ENCODE measurements at regions not wholly inside any gene's neighbourhood (a gene's known extent, or its start where the extent isn't known, plus 50 kb on each side); places are given as distances from the start of the nearest gene placed in this dataset.

- Histone ChIP-seq H3K27ac (ENCODE audit: low read depth, low read length) (no peak overlapping the region), H3K9me3 (ENCODE audit: control insufficient read depth in 1 of 2, insufficient read depth in 1 of 2, low read depth in 1 of 2, low read length in 2 of 2) (peaks cover 10% of the 10 kb centered on the region in 2 experiments; a peak in 2 of 4 replicates), H4K20me1 (ENCODE audit: insufficient read depth) (no peaks in the 10 kb centered on the region), H3K4me3 (replicated peaks in 1 of 2; ENCODE audit: low read depth in 1 of 2, low read length in 2 of 2) (no peak overlapping the region), H3K27me3 (ENCODE audit: insufficient read depth, low read length) (no peaks in the 10 kb centered on the region), H3K9me2 (ENCODE audit: insufficient read depth) (no peaks in the 10 kb centered on the region), H3K36me3 (ENCODE audit: control insufficient read depth in 1 of 2, insufficient read depth in 2 of 2, low read length in 2 of 2) (no peaks in the 10 kb centered on the region), H3K9ac (ENCODE audit: low read length) (no peak overlapping the region), H3K79me2 (ENCODE audit: insufficient read depth, low read length) (no peaks in the 10 kb centered on the region), H3K4me2 (ENCODE audit: low read length) (no peak overlapping the region), H2AFZ (ENCODE audit: low read depth, low read length, poor library complexity, severe bottlenecking) (no peak overlapping the region), H3K4me1 (ENCODE audit: control insufficient read depth in 1 of 2, insufficient read depth in 2 of 2, low read length in 2 of 2) (no peaks in the 10 kb centered on the region)
- no peak for TF ChIP-seq TCF7L2 (IDR thresholded peaks at IDR 0.05; ENCODE audit: borderline replicate concordance, extremely low read depth, insufficient read depth, insufficient read length)
- ChIA-PET POLR2A (no interaction called here), CTCF (no interaction called here), RAD21 (ENCODE audit: low non-redundant PET in 1 of 2, low total read pairs in 2 of 2, uncharacterized antibody in 2 of 2, unreplicated experiment in 2 of 2) (no interaction called here)
- BruUV-seq (replicated peaks), result no TSS peak
- ATAC-seq (no peak), DNase-seq (ENCODE audit: low read depth, low spot score) (no peak)
- intact Hi-C loops (cut with micrococcal nuclease), result no loop called here
Measured at GRCh38 chr5:3058942-3059341, 307.5 kb upstream of the IRX2 start.

- Histone ChIP-seq H3K27me3 (ENCODE audit: insufficient read depth, low read length) (no peaks in the 10 kb centered on the region), H3K36me3 (ENCODE audit: control insufficient read depth in 1 of 2, insufficient read depth in 2 of 2, low read length in 2 of 2) (no peaks in the 10 kb centered on the region), H3K4me2 (ENCODE audit: low read length) (no peak overlapping the region), H3K9me3 (ENCODE audit: control insufficient read depth in 1 of 2, insufficient read depth in 1 of 2, low read depth in 1 of 2, low read length in 2 of 2) (peaks cover 5 to 7% of the 10 kb centered on the region in 2 experiments; a peak in 2 of 4 replicates), H2AFZ (ENCODE audit: low read depth, low read length, poor library complexity, severe bottlenecking) (no peak overlapping the region), H3K79me2 (ENCODE audit: insufficient read depth, low read length) (no peaks in the 10 kb centered on the region), H3K4me1 (ENCODE audit: control insufficient read depth in 1 of 2, insufficient read depth in 2 of 2, low read length in 2 of 2) (no peaks in the 10 kb centered on the region), H3K9ac (ENCODE audit: low read length) (no peak overlapping the region), H4K20me1 (ENCODE audit: insufficient read depth) (no peaks in the 10 kb centered on the region), H3K9me2 (ENCODE audit: insufficient read depth) (no peaks in the 10 kb centered on the region), H3K27ac (ENCODE audit: low read depth, low read length) (no peak overlapping the region), H3K4me3 (replicated peaks in 1 of 2; ENCODE audit: low read depth in 1 of 2, low read length in 2 of 2) (no peak overlapping the region)
- CTCF ChIA-PET, result no interaction called here
- no peak for ATAC-seq
- POLR2A ChIA-PET, result no interaction called here
- BruUV-seq (replicated peaks), result no TSS peak
- intact Hi-C loops (cut with micrococcal nuclease), result no loop called here
- no peak for DNase-seq (ENCODE audit: low read depth, low spot score)
- no peak for TF ChIP-seq ZNF274 (IDR thresholded peaks at IDR 0.05; ENCODE audit: low read depth, low read length)
- RAD21 ChIA-PET (ENCODE audit: low non-redundant PET in 1 of 2, low total read pairs in 2 of 2, uncharacterized antibody in 2 of 2, unreplicated experiment in 2 of 2), result no interaction called here
Measured at GRCh38 chr5:3056866-3057265, 305.4 kb upstream of the IRX2 start.

GRCh38 chr5:3051400-3051799 lies 299.9 kb upstream of the IRX2 start:
- no peaks in the 10 kb centered on the region for H3K79me2 ChIP-seq (ENCODE audit: insufficient read depth, low read length)
- no peaks in the 10 kb centered on the region for H3K36me3 ChIP-seq (ENCODE audit: control insufficient read depth in 1 of 2, insufficient read depth in 2 of 2, low read length in 2 of 2)
- H3K9me2 ChIP-seq (ENCODE audit: insufficient read depth), result no peaks in the 10 kb centered on the region
- H2AFZ ChIP-seq (ENCODE audit: low read depth, low read length, poor library complexity, severe bottlenecking), result no peak overlapping the region
- RAD21 ChIA-PET (ENCODE audit: low non-redundant PET in 1 of 2, low total read pairs in 2 of 2, uncharacterized antibody in 2 of 2, unreplicated experiment in 2 of 2), result no interaction called here
- H3K4me2 ChIP-seq (ENCODE audit: low read length), result no peak overlapping the region
- intact Hi-C loops (cut with micrococcal nuclease), result no loop called here
- H3K4me3 ChIP-seq (replicated peaks in 1 of 2; ENCODE audit: low read depth in 1 of 2, low read length in 2 of 2), result no peak overlapping the region
- no peak overlapping the region for H3K9ac ChIP-seq (ENCODE audit: low read length)
- H3K4me1 ChIP-seq (ENCODE audit: control insufficient read depth in 1 of 2, insufficient read depth in 2 of 2, low read length in 2 of 2), result no peaks in the 10 kb centered on the region
- TF ChIP-seq TCF7L2 (IDR thresholded peaks at IDR 0.05; ENCODE audit: borderline replicate concordance, extremely low read depth, insufficient read depth, insufficient read length), result no peak
- BruUV-seq (replicated peaks), result no TSS peak
- peaks cover 4 to 13% of the 10 kb centered on the region in 2 experiments; a peak in 2 of 4 replicates for H3K9me3 ChIP-seq (ENCODE audit: control insufficient read depth in 1 of 2, insufficient read depth in 1 of 2, low read depth in 1 of 2, low read length in 2 of 2)
- H4K20me1 ChIP-seq (ENCODE audit: insufficient read depth), result no peaks in the 10 kb centered on the region
- CTCF ChIA-PET, result no interaction called here
- ATAC-seq (no peak), DNase-seq (ENCODE audit: low read depth, low spot score) (no peak)
- H3K27ac ChIP-seq (ENCODE audit: low read depth, low read length), result no peak overlapping the region
- no peaks in the 10 kb centered on the region for H3K27me3 ChIP-seq (ENCODE audit: insufficient read depth, low read length)
- POLR2A ChIA-PET, result no interaction called here
